Endothelial cell of umbilical vein (primary cell): ENCODE measurements at regions not wholly inside any gene's neighbourhood (a gene's known extent, or its start where the extent isn't known, plus 50 kb on each side); places are given as distances from the start of the nearest gene placed in this dataset.

Source experiments
- BruUV-seq: library from RNA; stranded (reverse); fragments of 400-500 nt; replicated peaks from 2 replicates; lab custom pipeline; 2021; lab: Mats Ljungman, UMichigan
- CTCF ChIA-PET: fragments of 300-600, 350-600 bp; sonication (Branson Sonifier 250); formaldehyde crosslinking; loops from one replicate; lab custom pipeline; 2021; ENCODE audit warnings: antibody characterized with exemption, inconsistent platforms; lab: Charles Lee
- POLR2A ChIA-PET: fragments of 300-600, 350-600 bp; sonication (Branson Sonifier 250); formaldehyde crosslinking; loops from one replicate; lab custom pipeline; 2021; ENCODE audit warnings: antibody characterized with exemption, inconsistent platforms; lab: Charles Lee
- DNase-seq: peaks from one replicate; pipeline ENCODE4 v3.0.0-alpha.2; 2011; ENCODE audit warnings: low read depth, low spot score
- FAIRE-seq: peaks from 2 replicates; lab custom pipeline; 2011; peaks lifted over from hg19 to GRCh38; lab: Jason Lieb, UNC
- H2AFZ ChIP-seq: 2 replicates; pipeline ENCODE4 v1.6.0; 2012; ENCODE audit warnings: low read depth, low read length, control low read depth, inconsistent platforms
- H3K27ac ChIP-seq: 2 replicates; pipeline ENCODE4 v1.5.1; 2011; ENCODE audit warnings: low read depth, mild to moderate bottlenecking, control low read depth, low read length, moderate library complexity; ENCODE audit not compliant: insufficient read depth
- H3K27me3 ChIP-seq, 2 experiments: 2 replicates each; pipeline versions ENCODE4 v1.6.0 to v1.6.1; 2011; ENCODE audit warnings: low read length in 2 of 2, mixed read lengths in 1 of 2; ENCODE audit not compliant: control insufficient read depth in 2 of 2, insufficient read depth in 2 of 2
- H3K36me3 ChIP-seq, 2 experiments: 2 replicates in 1 of 2; 3 replicates in 1 of 2; pipeline ENCODE4 v1.5.1; 2011; ENCODE audit warnings: low read length in 2 of 2, mild to moderate bottlenecking in 1 of 2, moderate library complexity in 1 of 2; ENCODE audit not compliant: control insufficient read depth in 2 of 2, insufficient read depth in 2 of 2; ENCODE audit errors: extremely low read depth in 1 of 2
- H3K4me1 ChIP-seq: 3 replicates; pipeline ENCODE4 v1.5.1; 2011; ENCODE audit warnings: mild to moderate bottlenecking, low read length; ENCODE audit not compliant: control insufficient read depth, insufficient read depth; ENCODE audit errors: extremely low read depth
- H3K4me2 ChIP-seq: 2 replicates; pipeline ENCODE4 v1.6.1; 2011; ENCODE audit warnings: low read length, control low read depth, mixed read lengths; ENCODE audit not compliant: insufficient read depth
- H3K4me3 ChIP-seq, 3 experiments: fragments of 200-600 bp in 1 of 3; sonication (generic), shearing (Covaris generic) in 1 of 3; replicated peaks in 1 of 3; 2 replicates each; pipeline ENCODE4 v1.5.1; 2011 to 2016; ENCODE audit warnings: control low read depth in 3 of 3, low read length in 3 of 3, mild to moderate bottlenecking in 2 of 3, inconsistent platforms in 1 of 3, low read depth in 1 of 3, moderate library complexity in 1 of 3; ENCODE audit not compliant: insufficient read depth in 1 of 3
- H3K79me2 ChIP-seq: 2 replicates; pipeline ENCODE4 v1.6.0; 2012; ENCODE audit warnings: low read length, inconsistent platforms; ENCODE audit not compliant: control insufficient read depth, insufficient read depth
- H3K9ac ChIP-seq: replicated peaks from 2 replicates; pipeline ENCODE3; 2011; ENCODE audit warnings: low read length, control low read depth; ENCODE audit not compliant: insufficient read depth; ENCODE audit errors: extremely low read depth
- H3K9me1 ChIP-seq: replicated peaks from 3 replicates; pipeline ENCODE4 v1.6.0; 2011; ENCODE audit warnings: mild to moderate bottlenecking, low read length; ENCODE audit not compliant: control insufficient read depth, insufficient read depth; ENCODE audit errors: extremely low read depth
- H3K9me3 ChIP-seq: replicated peaks from 2 replicates; pipeline ENCODE4 v1.5.1; 2012; ENCODE audit warnings: low read length, inconsistent platforms; ENCODE audit not compliant: control insufficient read depth, insufficient read depth
- H4K20me1 ChIP-seq: replicated peaks from 2 replicates; pipeline ENCODE3; 2011; ENCODE audit warnings: mild to moderate bottlenecking, low read length; ENCODE audit not compliant: control insufficient read depth, insufficient read depth; ENCODE audit errors: extremely low read depth
- CTCF ChIP-seq, 2 donors: IDR thresholded peaks; 1 replicate in 1 of 2; 2 replicates in 1 of 2; pipeline ENCODE4 v1.5.1; 2011; ENCODE audit warnings: low read length in 2 of 2, mild to moderate bottlenecking in 2 of 2, moderate library complexity in 2 of 2, control low read depth in 1 of 2, inconsistent platforms in 1 of 2, low read depth in 1 of 2; ENCODE audit not compliant: insufficient read depth in 1 of 2; ENCODE audit errors: extremely low read depth in 1 of 2
- EZH2 ChIP-seq: IDR thresholded peaks from 2 replicates; pipeline ENCODE4 v1.6.1; 2012; ENCODE audit warnings: borderline replicate concordance, low read depth, mild to moderate bottlenecking, moderate library complexity, low read length, inconsistent platforms; ENCODE audit not compliant: severe bottlenecking
- FOS ChIP-seq: IDR thresholded peaks from 2 replicates; pipeline ENCODE4 v1.6.1; 2011; ENCODE audit warnings: mild to moderate bottlenecking, low read length, moderate library complexity, borderline replicate concordance; ENCODE audit not compliant: insufficient read depth
- GATA2 ChIP-seq: IDR thresholded peaks from 2 replicates; pipeline ENCODE4 v1.7.0; 2011; ENCODE audit warnings: low read depth, mild to moderate bottlenecking, moderate library complexity, mixed read lengths, low read length; ENCODE audit not compliant: insufficient read length, insufficient read depth
- JUN ChIP-seq: IDR thresholded peaks from 2 replicates; pipeline ENCODE4 v1.6.1; 2011; ENCODE audit warnings: borderline replicate concordance, low read depth; ENCODE audit not compliant: insufficient read length, insufficient read depth
- MAX ChIP-seq: IDR thresholded peaks from 2 replicates; pipeline ENCODE4 v1.6.1; 2011; ENCODE audit not compliant: insufficient read depth, insufficient read length
- MYC ChIP-seq: IDR thresholded peaks from one replicate; pipeline ENCODE4 v1.6.1; 2011; ENCODE audit warnings: mild to moderate bottlenecking, low read depth, low read length
- POLR2A ChIP-seq: IDR thresholded peaks from 2 replicates; pipeline ENCODE4 v1.6.1; 2012; ENCODE audit warnings: low read depth, mild to moderate bottlenecking, control low read depth, low read length
- POLR2AphosphoS5 ChIP-seq: IDR thresholded peaks from 2 replicates; pipeline ENCODE4 v1.6.1; 2012; ENCODE audit warnings: low read depth, mild to moderate bottlenecking, control low read depth, low read length, moderate library complexity; ENCODE audit not compliant: insufficient read depth
- dilution Hi-C: fragments of 300-500 bp; cut with MboI; formaldehyde crosslinking; loops from one replicate; pipeline ENCODE4 v1.15.0; 2019; ENCODE audit warnings: low sequenced_read_pairs; ENCODE audit not compliant: extremely low pct_ligation_motif_present
- intact Hi-C: fragments of 100-400 bp; cut with micrococcal nuclease; formaldehyde crosslinking; loops from one replicate; pipeline ENCODE4 v1.10.0; 2022

- H2AFZ ChIP-seq, result no peak overlapping the region
- dilution Hi-C loops (no loop called here), intact Hi-C loops (no loop called here)
- no peaks in the 10 kb centered on the region for H4K20me1 ChIP-seq
- no peaks in the 10 kb centered on the region for H3K79me2 ChIP-seq
- CTCF ChIA-PET, result interaction anchor here (1.1 to 2.4 kb wide), 2 partner anchors 12 to 67 kb away, joined by 3 to 11 read pairs; no protein-coding TSS in a partner anchor
- H3K9me1 ChIP-seq, result no peaks in the 10 kb centered on the region
- no peaks in the 10 kb centered on the region for H3K9me3 ChIP-seq
- H3K4me1 ChIP-seq, result no peaks in the 10 kb centered on the region
- H3K4me2 ChIP-seq, result no peak overlapping the region
- no peak overlapping the region for H3K27ac ChIP-seq
- no peak overlapping the region for H3K4me3 ChIP-seq
- H3K36me3 ChIP-seq, result no peaks in the 10 kb centered on the region
- peaks cover 14 to 27% of the 10 kb centered on the region in 2 experiments for H3K27me3 ChIP-seq
- TF ChIP-seq FOS, result no peak
- H3K9ac ChIP-seq, result no peak overlapping the region
- FAIRE-seq, result no peak
- POLR2A ChIA-PET, result no interaction called here
- DNase-seq, result no peak
- no TSS peak for BruUV-seq
Observed at GRCh38 chr3:43922374-43922773, 231.6 kb downstream of the ABHD5 start.

GRCh38 chr3:43923104-43923882 is 232.6 kb downstream of the ABHD5 start:
- Histone ChIP-seq H3K4me2 (no peak overlapping the region), H3K36me3 (no peaks in the 10 kb centered on the region), H3K9me3 (no peaks in the 10 kb centered on the region), H3K4me3 (no peak overlapping the region), H4K20me1 (no peaks in the 10 kb centered on the region), H3K9me1 (no peaks in the 10 kb centered on the region), H3K27ac (no peak overlapping the region), H2AFZ (no peak overlapping the region), H3K27me3 (peaks cover 14 to 27% of the 10 kb centered on the region in 2 experiments), H3K79me2 (no peaks in the 10 kb centered on the region), H3K9ac (no peak overlapping the region), H3K4me1 (no peaks in the 10 kb centered on the region)
- DNase-seq (no peak), FAIRE-seq (no peak)
- dilution Hi-C loops (no loop called here), intact Hi-C loops (no loop called here)
- ChIA-PET CTCF (interaction anchor here (1.1 kb wide), 1 partner anchor 13 kb away, joined by 3 read pairs; no protein-coding TSS in a partner anchor), POLR2A (no interaction called here)
- TF ChIP-seq EZH2, result no peak
- no peak for TF ChIP-seq POLR2AphosphoS5
- no peak for TF ChIP-seq JUN
- no peak for TF ChIP-seq GATA2
- no peak for TF ChIP-seq CTCF (IDR thresholded peaks at IDR 0.05; ENCODE audit: extremely low read depth in 1 of 2, insufficient read depth in 1 of 2, low read depth in 1 of 2, low read length in 2 of 2)
- no peak for TF ChIP-seq MYC
- TF ChIP-seq FOS, result no peak
- no peak for TF ChIP-seq MAX
- no peak for TF ChIP-seq POLR2A
- BruUV-seq, result no TSS peak
